Tongue (tissue), 1 donor: ENCODE measurements at regions not wholly inside any gene's neighbourhood (a gene's known extent, or its start where the extent isn't known, plus 50 kb on each side); places are given as distances from the start of the nearest gene placed in this dataset.
"Not testable (repeated sequence)": the region's sequence is repeated elsewhere in the genome, so short reads cannot be mapped to it uniquely, and the experiment has no call there.

Source experiments
- DNase-seq: peaks from one replicate; pipeline ENCODE4 v3.0.0-alpha.2; 2015

DNA sequence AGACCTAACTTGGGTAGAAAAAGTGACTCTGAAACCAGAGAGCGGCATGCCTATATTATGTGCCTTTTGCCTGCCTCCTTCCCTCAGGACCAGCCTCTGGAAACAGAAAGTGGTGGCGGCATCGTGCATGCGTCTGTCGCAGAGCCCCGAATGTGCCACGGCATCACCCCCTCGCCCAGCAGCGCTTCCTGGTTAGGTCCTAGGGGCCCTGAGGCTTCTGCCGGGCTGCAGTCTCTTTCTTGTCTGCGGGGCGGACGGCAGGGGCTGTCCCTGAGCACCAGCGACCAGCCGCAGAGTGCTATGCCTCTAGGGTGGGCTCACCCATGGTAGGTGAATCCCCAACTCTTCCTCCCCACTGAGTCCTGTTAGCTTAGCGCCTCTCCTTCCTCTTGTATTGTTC, 68.7 kb downstream of the VSIG4 start:
- DNase-seq, result no peak

DNA sequence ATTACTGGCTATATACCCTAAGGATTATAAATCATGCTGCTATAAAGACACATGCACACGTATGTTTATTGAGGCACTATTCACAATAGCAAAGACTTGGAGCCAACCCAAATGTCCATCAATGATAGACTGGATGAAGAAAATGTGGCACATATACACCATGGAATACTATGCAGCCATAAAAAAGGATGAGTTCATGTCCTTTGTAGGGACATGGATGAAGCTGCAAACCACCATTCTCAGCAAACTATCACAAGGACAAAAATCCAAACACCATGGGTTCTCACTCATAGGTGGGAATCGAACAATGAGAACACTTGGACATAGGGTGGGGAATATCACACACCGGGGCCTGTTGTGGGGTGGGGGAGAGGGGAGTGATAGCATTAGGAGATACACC, 72.7 kb downstream of the VSIG4 start:
- not testable (repeated sequence) for DNase-seq

DNA sequence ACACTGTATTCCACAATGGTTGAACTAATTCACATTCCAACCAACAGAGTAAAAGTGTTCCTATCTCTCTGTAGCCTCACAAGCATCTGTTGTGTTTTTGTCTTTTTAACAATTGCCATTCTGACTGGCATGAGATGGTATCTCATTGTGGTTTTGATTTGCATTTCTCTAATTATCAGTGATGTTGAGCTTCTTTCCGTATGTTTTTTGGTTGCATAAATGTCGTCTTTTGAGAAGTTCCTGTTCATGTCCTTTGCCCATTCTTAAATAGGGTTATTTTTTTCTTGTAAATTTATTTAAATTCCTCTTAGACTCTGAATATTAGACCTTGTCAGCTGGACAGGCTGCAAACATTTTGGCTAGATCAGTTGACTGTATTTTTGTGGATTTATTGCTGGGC, 78.2 kb downstream of the VSIG4 start:
- DNase-seq, result no peak

- no peak for DNase-seq
These were observed 91.8 kb downstream of the VSIG4 start for GRCh38 chrX:65948103-65948502.

- no peak for DNase-seq
These were observed 98.1 kb downstream of the VSIG4 start for GRCh38 chrX:65941775-65942174.

DNA sequence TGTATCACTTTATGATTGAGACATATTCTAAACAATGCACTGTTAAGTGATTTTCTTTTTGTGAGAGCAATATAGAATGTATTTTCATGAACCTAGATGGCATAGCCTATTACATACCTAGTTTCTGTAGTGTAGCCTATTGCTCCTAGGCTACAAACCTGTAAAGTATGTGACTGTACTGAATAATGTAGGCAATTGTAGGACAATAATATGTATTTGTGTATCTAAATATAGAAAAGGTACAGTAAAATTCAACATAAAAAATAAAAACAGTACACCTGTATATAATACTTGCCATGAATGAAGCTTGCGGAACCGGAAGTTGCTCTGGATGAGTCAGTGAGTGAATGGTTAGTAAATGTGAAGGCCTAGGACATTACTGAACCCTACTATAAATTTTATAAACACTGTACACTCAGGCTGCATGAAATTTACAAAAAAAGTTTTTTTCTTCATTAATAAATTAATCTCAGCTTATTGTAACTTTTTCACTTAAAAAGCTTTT, 106.7 kb downstream of the VSIG4 start:
- DNase-seq, result no peak

- no peak for DNase-seq
These were observed 107.5 kb downstream of the VSIG4 start for GRCh38 chrX:65932173-65933084.

- DNase-seq, result no peak
These were observed 111.4 kb downstream of the VSIG4 start for GRCh38 chrX:65928522-65928921.

DNA sequence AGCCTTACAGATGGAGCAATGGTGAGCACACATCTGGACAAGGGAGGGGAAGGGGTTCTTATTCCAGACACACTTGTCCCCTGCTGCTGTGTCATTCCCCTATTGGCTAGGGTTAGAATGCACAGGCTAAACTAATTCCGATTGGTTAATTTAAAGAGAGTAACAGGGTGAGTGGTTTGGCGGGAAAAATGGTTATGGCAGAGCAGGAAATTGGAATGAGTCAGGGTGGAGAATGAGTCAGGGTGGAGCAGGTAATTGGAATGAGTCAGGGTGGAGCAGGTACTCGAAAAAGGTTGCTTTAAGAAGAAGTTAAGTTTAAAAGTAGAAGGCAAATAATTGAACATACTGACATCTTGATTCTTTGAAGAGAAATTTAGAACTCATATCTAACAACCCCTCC, 112.5 kb downstream of the VSIG4 start:
- not testable (repeated sequence) for DNase-seq

DNA sequence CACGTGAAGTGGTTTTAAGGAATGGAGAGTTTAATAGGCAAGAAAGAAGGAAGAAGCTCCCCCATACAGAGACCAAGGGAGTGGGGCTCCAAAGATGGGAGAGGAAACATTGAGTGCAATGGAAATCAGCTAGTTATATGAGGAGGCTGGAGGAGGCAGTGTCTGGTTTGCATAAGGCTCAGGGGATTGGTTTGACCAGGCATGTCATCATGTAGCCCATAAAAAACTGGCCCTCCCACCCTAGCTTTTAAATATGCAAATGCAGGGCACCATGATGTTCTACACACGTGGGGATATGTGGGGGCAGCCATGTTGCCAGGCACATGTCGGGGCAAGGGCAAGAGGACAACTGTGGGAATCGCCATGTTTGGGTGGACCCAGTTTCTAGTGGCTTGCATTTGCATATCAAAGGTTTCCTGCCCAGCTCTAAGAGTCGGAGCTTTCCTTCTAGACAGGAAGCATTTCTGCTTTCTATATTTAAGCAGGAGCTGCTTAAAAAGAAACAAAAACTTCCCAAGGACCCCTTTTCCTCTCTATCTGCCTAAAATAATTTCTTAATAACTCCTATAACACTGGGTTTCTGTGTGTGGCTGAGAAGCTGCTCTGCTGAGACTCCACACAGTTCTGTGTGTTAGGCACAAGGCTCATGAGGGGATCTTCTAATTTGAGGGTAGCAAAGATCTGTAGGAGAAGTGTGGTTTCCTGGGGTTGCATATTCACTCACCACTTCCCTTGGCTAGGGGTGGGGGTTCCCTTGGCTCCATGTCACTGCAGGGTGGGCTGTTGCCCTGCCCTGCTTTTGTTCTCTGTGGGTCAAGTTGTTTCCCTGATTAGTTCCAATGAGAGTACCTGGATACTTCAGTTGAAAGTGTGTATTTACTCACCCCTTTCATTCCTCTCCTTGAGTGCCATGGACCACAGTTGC, 113.5 kb downstream of the VSIG4 start:
- no peak for DNase-seq

DNA sequence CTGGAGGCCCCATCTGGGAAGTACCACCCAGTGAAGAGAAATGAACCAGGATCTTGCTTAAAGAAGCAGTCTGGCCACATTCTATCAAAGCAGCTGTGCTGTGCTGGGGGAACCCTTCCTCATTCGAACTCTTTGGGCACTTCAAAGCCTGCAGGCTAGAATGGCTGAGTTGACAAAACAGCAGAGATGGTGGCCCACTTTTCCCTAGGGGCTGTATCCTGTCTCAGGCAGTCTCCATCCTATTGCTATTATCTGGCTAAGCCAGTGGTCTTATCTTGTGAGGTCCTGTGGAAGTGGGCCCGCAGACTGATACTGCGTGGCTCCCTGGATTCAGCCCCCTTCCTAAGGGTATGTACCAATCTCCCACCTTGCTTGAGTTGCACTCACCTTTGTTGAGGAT, 114.3 kb downstream of the VSIG4 start:
- DNase-seq, result no peak

DNA sequence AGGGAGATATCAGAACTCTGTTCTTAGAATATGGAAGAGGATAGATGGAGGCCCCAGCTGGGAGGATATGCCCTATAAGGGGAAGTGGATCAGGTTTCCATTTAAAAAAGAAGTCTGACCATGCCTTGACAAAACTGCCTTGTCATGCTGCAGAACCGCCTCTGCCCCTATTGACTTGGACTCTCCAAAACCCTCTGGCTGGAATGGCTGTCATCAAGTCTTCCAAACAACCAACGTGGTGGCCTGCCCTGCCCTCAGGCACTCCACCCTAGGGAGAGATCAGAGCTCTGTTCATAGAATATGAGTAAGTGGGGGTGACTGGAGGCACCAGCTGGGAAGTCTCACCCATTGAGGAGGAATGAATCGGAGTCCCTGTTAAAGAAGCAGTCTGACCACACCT, 114.9 kb downstream of the VSIG4 start:
- DNase-seq, result no peak

GRCh38 chrX:65921363-65921762, 118.5 kb downstream of the VSIG4 start:
- no peak for DNase-seq

DNA sequence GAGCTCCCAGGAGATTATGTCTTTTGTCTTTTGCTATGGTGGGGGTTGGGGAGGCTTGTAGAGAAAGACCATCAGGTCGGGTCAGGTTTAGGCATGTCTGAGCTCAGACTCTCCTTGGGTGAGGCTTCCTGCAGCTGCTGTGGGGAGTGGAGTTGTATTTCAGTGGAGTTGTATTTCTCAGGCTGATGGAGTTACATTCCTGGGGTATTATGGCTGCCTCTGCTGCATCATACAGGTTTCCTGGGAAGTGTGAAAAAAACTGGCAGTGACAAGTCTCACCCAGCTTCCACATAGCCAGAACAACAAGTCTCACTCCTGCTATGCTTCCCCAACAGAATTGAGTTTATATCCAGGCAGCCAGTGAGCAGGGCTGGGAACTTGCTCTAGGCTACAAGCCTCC, 119.3 kb downstream of the VSIG4 start:
- peak; percentile 70 for DNase-seq

GRCh38 chrX:65910899-65911298, 129.0 kb downstream of the VSIG4 start:
- no peak for DNase-seq

GRCh38 chrX:65903750-65904149, 136.1 kb downstream of the VSIG4 start:
- DNase-seq, result no peak

DNA sequence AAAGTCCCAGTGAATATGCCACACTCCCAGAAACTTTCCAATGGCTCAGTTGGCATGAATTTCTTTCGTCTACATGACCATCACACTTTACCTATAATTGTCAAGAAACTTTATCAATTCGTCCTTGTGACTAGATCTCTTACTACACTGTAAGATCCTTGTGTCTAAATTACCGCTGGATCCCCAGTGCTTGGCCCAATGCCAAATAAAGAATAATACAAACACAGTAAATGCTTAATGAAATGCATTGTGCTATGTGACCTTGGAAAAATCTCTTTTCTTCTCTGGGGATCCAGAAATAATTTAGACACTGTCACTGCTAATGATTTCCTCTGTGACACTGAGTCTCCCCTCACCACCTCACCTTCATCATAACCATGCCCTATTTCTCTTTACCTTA, 137.9 kb downstream of the VSIG4 start:
- no peak for DNase-seq

- no peak for DNase-seq
These were observed 138.7 kb downstream of the VSIG4 start for GRCh38 chrX:65900850-65901844.

- no peak for DNase-seq
These were observed 145.7 kb downstream of the VSIG4 start for GRCh38 chrX:65894133-65894532.

- DNase-seq, result not testable (repeated sequence)
These were observed 148.1 kb downstream of the VSIG4 start for GRCh38 chrX:65891817-65892216.

- not testable (repeated sequence) for DNase-seq
These were observed 151.7 kb downstream of the VSIG4 start for GRCh38 chrX:65888150-65888549.

DNA sequence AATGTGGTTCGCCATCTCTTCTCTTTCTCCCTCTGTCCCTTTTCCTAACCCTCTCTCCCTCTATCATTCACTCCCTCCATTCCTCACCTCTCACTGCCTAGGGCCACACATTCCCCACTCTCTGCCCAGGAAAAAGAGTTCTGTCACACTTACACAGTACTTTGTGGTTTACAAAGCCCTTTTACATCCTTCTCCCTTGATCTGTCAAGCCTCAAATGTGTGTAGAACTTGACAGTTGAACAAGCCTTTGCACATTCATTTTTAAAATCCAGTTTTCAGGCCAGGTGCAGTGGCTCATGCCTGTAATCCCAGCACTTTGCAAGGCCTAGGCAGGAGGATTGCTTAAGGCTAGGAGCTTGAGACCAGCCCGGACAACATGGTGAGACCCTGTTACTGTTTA, 156.3 kb downstream of the VSIG4 start:
- DNase-seq, result no peak
